ENCODE measurements at regions not wholly inside any gene's neighbourhood (a gene's known extent, or its start where the extent isn't known, plus 50 kb on each side); places are given as distances from the start of the nearest gene placed in this dataset.

- no peak for TF ChIP-seq POLR2A (IDR thresholded peaks at IDR 0.05)
- TF ChIP-seq CTCF (IDR thresholded peaks at IDR 0.05): no peak
These were observed 1459.6 kb downstream of the MRPL39 start for GRCh38 chr21:24147674-24148073.
